C4-2B (cell line): ENCODE measurements at regions not wholly inside any gene's neighbourhood (a gene's known extent, or its start where the extent isn't known, plus 50 kb on each side); places are given as distances from the start of the nearest gene placed in this dataset.

Source experiments
- H3K27ac ChIP-seq: fragments of 450-650 bp; 2 replicates; pipeline ENCODE4 v1.5.1; 2017
- CTCF ChIP-seq: fragments of 450-650 bp; conservative IDR thresholded peaks from 2 replicates; pipeline ENCODE4 v1.5.1; 2017; ENCODE audit warnings: mild to moderate bottlenecking
- ZFX ChIP-seq: fragments of 450-650 bp; IDR thresholded peaks from 2 replicates; pipeline ENCODE4 v1.6.1; 2017

DNA sequence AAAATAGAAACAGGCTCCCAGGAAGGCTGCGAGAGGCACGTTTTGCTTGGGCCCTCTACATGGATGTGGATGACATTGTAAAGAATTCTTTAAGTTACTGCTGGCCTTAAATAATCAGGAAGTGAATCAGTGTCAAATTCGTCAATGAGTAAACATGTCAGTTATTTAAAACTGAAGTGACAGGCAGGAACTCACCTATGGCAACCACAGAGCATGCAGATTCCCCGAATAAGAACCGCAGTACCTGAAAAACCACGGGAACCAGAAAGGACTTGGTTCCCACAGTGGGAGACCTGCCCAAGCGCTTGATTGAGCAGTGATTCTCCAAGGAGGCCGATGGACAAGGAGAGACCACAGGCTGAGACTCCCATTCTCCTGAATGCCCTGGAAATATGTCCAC lies 351.2 kb upstream of the AKR1E2 start:
- H3K27ac ChIP-seq, result no peak overlapping the region
- TF ChIP-seq CTCF, result no peak
- no peak for TF ChIP-seq ZFX

- TF ChIP-seq ZFX (no peak), CTCF (no peak)
- H3K27ac ChIP-seq, result no peak overlapping the region
Measured at GRCh38 chr10:4473977-4474376, 352.0 kb upstream of the AKR1E2 start.

DNA sequence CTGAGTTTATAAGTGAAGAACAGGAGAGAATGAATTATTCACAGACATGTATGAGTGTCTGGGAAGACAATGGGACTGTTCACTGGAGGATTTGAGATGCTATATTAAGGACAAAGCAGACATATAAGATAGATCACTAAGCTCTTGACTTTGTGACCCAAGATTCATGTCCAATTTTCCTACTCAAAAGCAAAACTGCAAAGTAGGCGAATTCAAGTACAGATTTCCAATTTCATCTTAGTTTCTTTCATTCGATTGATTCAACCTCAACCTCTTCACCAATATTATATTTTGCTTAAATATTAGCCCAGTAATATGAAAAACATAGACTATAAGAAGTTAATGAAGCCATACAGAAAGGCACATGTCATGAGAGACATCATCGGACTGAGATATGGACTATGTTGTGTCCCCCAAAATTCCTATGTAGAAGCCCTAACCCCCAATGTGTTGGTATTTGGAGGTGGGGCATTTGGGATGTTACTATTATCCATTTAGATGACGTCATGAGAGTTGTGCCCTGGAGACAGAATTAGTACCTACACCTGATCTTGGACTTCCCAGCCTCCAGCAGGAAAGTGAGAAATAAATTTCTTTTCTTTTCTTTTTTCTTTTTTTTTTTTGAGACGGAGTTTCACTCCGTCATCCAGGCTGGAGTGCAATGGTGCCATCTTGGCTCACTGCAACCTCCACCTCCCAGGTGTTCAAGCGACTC lies 353.7 kb upstream of the AKR1E2 start:
- H3K27ac ChIP-seq, result no peak overlapping the region
- TF ChIP-seq CTCF, result no peak
- no peak for TF ChIP-seq ZFX

- no peak overlapping the region for H3K27ac ChIP-seq
- no peak for TF ChIP-seq CTCF
- TF ChIP-seq ZFX, result no peak
Measured at GRCh38 chr10:4470231-4470835, 355.7 kb upstream of the AKR1E2 start.

- no peak overlapping the region for H3K27ac ChIP-seq
- TF ChIP-seq ZFX (no peak), CTCF (no peak)
Measured at GRCh38 chr10:4467481-4467880, 358.5 kb upstream of the AKR1E2 start.

- no peak overlapping the region for H3K27ac ChIP-seq
Measured at GRCh38 chr10:4460267-4460666, 365.7 kb upstream of the AKR1E2 start.

More at GRCh38 chr10:4460267-4460666, 365.7 kb upstream of the AKR1E2 start:
- no peak for TF ChIP-seq ZFX
- TF ChIP-seq CTCF, result no peak
